ENCODE measurements at regions not wholly inside any gene's neighbourhood (a gene's known extent, or its start where the extent isn't known, plus 50 kb on each side); places are given as distances from the start of the nearest gene placed in this dataset.

DNA sequence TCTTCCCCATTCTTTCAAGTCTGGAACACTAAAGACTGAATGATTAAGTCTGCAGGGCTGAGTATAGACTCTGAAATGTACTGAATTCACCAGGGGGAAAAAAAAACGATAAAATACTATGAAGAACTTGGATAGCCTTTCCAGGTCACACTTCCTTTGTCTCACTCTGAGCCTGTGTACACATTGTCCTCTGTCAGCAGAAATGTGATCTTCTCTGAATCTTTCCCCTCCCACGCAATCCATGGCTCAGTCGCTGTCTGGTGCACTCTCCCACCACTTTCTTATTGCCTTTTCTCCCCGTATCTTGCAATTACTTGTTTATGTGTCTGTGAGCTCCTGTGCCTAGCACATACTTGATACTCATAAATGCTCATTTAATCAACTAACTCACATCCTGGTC, 212.6 kb upstream of the RSPO3 start:
- no peak for DNase-seq (ENCODE audit: low read depth, low spot score)

DNA sequence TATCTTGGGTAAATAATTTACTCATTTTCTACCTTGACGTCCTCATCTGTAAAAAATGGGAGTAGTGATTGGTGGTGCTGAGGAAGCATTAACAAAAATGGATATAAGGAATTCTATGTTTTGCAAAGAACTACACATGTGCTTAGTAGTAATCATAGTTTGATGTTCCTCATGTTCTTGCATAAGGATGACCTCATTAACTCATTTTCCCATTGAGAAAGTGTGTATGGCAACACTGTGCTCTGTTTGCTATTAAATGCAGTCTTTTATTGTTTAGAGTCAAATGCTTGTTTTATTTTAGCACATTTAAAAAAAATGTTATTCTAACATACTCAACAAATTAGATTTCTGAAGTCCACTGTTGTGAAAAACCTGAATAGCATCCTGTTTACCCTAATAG, 211.2 kb upstream of the RSPO3 start:
- DNase-seq (ENCODE audit: low read depth, low spot score): no peak

DNA sequence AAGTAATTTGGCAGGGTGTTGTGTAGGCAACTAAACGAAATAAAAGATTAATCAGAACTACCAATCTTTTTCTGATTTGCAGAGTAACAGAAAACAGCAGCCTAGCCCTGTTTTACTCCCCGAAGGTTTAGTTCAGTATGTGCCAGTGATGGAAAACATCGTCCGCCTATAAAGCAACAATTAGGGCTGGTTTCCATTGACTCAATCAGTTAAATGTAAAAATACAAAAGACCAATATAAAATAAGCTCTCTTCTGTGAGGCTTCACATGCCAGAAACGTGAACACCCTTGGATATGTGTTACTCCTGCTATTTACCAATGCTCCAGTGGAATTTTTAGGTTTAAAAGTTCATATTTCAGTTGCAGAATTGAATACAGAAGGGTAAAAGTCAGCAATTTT, 210.5 kb upstream of the RSPO3 start:
- no peak for DNase-seq (ENCODE audit: low read depth, low spot score)

DNA sequence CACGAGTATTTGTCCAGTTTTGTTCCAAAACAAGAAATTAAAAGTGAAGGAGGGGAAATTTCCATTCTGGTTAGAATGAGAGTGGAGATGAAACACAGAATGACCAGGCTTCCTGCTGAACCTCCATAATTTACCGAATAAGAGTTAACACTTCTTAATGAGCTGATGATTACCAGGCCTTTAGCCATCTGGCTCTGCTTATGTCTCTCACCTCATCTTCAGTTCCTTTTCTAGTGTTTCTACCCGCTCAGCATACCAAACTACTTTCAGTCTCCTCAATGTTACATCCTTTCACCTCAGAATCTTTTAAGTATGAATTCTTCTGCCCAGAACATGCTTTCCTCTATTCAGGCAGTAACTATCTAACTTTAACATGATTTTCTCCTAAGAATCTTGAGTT, 209.0 kb upstream of the RSPO3 start:
- no peak for DNase-seq (ENCODE audit: low read depth, low spot score)

DNA sequence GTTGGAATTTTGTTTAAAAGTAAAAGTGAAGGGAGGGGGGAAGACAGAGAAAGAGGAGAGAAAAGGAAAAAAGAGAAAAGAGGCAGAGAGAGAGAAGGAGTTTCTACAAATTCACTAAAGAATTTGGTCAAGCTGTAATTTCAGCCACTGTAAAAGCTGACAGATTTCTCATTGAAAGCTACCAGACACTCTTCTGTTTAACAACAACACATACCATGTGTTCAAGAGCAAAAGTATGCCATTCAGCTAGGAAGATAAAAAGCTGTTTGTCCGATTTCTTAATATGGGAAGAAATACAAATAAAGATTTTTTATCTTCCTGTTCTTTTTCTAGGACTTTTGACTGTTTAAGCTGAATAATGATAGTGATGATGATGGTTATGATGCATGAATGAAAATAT, 204.8 kb upstream of the RSPO3 start:
- no peak for DNase-seq (ENCODE audit: low read depth, low spot score)

DNA sequence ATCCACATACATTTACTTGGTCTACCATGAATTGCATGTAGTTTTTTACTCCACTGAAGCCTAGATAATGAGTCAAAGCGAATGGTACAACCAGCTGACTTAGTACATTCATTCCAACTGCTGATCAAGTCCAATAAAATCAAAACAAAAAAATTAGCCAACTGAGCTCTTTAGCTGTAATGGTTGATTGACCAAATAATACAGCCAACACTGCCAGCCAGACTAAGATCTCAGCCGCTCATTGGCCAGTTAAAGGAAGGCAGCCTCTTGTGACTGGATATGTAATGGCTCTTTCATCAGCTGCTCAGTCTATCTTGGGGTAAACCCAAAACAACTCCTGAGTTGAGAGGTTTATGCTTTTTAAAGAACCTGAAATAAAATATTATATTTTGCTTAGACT, 204.3 kb upstream of the RSPO3 start:
- no peak for DNase-seq (ENCODE audit: low read depth, low spot score)

DNA sequence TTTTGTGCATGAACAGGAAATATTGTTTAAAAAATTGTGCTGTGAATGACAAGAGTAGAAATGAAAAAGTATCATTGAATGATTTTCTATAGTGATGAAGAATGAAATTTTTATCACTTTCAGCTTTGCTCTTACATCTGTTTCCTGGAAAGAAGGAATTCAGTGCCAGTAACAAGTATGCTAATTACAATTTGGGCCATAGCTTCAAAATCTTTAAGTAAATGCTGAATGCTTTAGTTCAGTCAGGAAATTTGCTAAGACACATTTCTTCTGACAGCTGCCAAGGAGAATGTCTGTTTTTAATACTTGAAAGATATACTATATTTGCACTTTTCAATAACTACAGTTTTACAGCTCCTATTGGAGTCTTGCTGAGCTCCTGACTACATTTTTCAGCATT, 203.7 kb upstream of the RSPO3 start:
- DNase-seq (ENCODE audit: low read depth, low spot score): no peak

DNA sequence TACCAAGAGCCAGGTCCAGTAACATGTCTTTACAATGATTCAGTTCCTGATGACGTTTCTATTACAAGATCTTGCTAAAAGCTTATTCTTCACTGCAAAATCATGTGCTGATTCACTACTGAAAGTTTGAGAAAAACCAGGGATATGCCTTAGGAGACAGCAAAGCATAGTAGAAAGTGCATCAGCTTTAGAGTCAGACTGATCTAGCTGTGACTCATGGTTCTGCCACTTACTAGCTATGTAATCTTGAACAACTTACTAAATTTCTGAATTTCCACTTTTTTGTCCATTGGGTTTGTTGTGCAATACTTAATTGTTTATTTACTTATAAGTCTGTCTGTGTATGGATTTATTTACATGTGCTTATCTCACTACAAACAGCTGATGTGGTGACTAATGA, 198.5 kb upstream of the RSPO3 start:
- DNase-seq (ENCODE audit: low read depth, low spot score): no peak

DNA sequence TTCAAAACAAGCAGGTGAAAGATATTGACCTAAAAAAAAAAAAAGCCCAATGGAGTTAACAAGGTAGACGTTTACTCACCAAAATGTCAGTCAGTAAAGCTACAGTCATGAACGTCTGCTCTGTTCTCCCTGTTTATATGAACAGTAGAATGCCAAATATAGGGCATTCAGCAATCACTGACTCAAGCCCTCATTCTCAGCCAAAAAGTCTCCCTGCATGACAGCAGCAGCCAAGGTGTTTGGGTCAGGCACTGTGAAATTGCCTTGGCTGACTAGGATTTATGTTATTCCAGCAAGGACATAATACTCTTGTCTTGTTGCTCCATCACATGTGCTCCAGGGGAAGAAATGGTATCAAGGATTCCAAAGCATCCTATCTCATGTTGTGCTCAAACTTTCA, 194.7 kb upstream of the RSPO3 start:
- DNase-seq (ENCODE audit: low read depth, low spot score): no peak

DNA sequence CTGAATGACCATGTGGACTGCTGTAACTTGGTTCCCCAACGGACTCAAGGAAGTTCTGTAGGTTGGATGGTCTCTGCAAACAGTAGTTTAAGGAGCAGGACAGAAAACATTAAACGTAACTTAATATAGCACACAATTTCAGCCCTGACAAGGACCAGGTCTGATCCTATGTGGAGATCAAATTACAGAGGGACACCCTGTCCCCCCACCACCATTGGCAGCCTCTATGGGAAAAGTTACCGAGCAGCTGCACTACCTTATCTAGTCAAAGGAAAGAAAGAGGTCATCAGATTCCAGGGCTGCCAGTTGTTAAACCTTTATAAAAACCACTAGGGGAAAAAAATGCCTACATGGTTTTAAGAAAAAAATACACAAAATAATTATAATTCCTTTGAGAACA, 191.5 kb upstream of the RSPO3 start:
- DNase-seq (ENCODE audit: low read depth, low spot score): no peak

DNA sequence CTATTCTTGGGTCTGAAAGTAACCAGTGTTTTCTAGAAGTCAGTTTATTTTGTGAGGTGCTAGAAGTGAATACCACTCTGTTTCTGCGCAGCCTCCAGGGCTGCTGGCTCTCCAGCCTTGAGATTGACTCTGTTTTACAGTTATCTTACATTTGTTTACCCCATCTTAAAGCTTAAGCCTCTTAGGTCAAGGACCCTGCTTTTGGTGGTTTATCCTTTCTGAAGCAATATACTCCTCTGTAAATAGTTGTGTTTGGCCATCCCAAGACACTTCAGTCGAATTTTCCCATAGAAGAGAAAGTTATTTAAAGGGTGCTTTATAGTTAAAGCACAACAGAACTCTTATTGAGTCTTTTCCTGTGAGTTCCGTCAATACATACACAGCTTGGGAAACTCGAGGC, 190.6 kb upstream of the RSPO3 start:
- no peak for DNase-seq (ENCODE audit: low read depth, low spot score)

DNA sequence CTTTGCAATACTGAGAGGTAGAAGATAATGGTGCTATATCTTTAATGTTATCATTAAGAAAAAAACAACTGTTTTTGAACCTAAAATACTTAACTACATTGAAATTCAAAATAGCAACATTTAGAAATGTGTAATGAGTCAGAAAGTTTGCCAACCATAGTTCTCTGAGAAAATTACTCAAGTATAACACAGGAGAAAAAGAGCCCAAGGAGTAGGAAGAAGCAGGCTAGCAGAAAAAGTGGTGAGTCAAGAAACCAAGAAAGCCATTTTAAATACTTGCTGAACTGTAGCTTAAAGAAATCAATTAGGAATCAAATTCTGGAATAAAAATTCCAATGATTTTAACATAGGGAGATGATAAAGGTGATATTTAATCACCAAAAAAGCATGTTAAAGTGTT, 181.0 kb upstream of the RSPO3 start:
- DNase-seq (ENCODE audit: low read depth, low spot score): no peak

DNA sequence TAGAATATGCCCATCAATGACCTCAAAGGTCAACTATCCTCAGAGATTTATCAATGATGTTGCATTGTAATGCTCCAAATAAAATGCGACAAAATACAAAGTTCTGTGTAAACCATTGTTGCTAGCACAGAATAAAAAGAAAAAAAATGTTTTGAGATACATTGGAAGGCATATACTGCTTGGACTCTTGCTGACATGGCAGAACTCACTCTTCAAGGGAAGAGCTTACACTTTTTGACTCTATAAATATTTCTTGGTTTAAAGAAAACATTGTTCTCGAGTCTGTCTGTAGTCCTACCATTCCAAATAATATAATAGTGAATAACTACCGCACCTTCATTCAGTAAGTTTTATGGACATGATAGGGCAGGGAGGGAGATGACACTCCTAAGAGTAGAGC, 178.7 kb upstream of the RSPO3 start:
- DNase-seq (ENCODE audit: low read depth, low spot score): no peak

DNA sequence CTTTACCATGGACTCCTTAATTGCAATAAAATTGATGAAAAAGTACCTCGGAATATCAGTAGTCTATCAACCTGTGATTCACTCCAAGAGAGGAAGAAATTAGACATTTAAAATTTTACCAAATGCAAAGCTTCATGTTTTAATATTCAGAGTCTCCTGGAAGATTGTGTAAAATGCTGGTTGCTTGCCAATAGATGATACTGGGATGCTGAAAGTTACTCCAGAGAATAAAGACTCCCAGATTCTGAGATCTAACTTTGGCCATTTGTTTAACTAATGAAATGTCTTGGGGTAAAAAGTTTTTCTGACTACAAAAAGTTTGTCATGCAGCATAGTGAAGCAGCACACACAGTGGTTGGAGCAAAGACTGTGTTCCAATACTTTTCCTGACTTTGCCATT, 176.7 kb upstream of the RSPO3 start:
- DNase-seq (ENCODE audit: low read depth, low spot score): no peak

DNA sequence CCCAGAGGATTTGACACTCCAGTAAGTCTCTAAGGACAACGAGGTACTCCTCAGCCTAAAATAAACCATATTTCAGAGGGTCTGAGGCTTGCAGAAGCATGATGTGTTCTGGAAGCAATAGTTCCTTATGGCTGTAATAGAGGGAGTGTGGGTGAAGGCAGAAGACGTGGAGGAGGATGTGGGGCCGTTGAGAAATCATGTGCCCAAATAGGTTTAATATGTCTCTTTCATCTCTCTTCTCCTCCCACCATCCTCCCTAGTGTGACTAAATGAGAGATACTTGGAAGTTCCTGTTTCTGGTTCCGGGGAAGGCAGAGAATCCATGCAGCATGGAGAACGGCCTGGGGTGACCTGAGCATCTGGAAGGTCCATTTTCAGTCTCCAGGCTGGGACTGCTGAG, 174.0 kb upstream of the RSPO3 start:
- no peak for DNase-seq (ENCODE audit: low read depth, low spot score)

DNA sequence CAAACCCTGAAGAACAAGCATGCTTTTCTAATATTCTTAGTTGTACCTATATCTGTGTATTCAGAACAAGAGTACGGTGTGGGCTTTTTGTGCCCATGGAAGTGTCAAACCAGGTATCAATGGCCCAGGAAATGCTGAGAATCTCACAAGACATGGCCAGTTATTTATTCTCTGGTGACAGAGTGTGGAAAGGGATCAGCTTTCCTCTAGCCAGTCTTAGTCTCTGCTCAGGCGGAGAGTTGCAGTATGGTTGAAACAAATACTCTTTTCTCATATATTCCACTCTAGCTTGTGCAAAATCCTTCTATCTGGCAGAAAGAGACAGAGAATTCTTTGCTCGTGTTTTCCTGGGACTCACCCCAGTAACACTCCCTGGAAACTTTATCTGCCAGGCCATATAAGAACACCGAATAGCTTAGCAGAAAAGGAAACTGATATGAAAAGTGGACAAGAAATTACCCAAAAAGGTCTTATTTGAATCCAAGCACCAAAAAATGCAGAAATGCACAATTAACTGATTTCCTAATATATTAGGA, 173.3 kb upstream of the RSPO3 start:
- DNase-seq (ENCODE audit: low read depth, low spot score): no peak

DNA sequence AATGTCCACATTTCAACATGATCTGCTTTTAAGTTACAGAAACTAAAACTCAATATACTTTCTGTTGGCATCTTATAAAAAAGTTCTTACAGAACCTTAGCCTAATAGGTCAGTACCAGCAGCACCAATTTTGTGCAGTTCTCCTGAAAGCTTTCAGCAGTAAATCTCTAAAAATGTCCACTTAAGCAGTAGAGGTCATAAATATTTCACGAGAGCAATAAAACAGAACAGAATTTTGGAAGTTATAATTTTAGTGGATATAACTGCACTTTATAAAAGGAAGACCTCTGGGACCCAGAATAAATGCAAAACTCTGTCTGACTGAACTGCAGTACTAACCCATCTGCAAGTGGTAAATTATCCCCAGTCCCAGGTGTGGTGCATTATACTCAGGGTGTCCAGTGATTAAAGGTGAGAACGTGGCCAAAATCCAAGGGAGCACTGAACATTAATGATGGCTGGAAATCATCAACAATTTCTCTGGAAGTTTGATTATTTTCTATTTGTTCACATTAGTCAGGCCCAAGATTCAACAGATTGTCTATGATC, 172.6 kb upstream of the RSPO3 start:
- DNase-seq (ENCODE audit: low read depth, low spot score): no peak

DNA sequence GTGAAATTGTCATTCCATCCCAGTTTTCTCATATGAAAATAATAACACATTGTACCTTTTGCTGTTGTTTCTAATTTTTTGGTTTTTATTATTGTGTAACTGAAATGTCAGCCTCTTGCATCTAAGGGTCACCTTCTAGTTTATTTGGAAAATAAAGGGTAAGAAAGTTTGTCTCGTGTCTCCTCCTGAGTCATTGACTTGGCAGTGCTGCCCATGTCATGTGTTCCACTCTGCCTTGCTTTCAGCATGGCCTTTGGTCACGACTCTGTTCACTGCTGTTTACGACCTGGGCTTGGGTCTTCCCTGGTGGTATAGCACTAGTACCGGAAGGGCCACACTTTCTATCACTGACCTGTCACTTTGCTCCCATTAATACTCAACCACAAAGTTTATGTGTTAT, 171.4 kb upstream of the RSPO3 start:
- DNase-seq (ENCODE audit: low read depth, low spot score): no peak

DNA sequence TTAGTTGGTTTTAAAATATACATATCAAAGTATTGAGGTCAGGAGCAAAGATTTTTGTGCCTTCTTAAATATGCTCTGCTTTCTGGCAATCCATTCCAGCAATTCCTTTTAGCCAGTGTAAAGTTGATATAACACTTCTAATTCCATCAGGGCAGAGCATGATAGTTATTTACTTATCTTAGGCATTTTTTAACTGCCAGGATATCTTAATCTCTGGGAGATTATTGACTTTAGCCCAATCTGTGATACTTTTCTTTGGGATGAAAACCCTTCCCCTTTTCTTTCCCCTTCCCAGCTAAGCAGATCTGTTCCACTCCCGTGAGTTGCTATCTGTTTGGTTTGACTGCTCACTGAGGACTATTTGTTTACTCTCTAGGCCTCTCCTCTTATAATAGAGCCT, 168.7 kb upstream of the RSPO3 start:
- no peak for DNase-seq (ENCODE audit: low read depth, low spot score)

DNA sequence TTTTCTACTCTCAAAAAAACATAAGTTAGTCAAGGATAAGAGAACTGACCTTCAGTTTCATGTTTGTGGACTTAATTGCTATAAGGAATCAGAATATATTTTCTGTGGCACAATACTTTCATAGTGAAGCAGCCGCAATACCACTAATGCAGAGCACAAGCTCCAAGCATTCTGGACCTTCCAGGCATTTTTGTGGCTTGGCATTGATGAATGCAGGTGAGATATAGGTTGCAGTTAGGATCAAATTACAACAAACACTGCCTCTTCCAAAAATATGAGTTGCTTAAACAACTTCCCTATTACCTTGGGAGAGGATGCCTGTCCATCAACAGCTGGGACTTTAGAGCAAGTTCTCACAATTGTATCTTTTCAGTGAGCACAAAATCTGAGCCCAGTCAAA, 162.8 kb upstream of the RSPO3 start:
- no peak for DNase-seq (ENCODE audit: low read depth, low spot score)

DNA sequence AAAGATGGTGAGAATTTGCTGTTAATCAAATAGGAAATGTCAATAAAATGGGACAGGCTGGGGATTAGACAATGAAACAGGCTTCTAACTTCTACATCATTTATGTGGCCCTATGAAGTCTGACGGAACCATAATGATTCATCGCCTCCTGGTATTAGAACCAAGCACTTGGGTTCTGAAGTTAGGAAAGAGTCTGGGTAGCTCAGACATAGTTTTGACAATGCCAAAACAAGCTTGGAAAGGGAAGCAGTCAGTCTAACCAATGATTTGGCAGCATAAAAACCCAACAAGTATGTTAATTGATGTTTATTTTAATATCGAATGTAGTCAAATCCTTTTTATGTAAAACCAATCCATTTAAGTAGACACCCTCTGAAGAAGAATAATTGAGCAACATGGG, 160.8 kb upstream of the RSPO3 start:
- DNase-seq (ENCODE audit: low read depth, low spot score): no peak

DNA sequence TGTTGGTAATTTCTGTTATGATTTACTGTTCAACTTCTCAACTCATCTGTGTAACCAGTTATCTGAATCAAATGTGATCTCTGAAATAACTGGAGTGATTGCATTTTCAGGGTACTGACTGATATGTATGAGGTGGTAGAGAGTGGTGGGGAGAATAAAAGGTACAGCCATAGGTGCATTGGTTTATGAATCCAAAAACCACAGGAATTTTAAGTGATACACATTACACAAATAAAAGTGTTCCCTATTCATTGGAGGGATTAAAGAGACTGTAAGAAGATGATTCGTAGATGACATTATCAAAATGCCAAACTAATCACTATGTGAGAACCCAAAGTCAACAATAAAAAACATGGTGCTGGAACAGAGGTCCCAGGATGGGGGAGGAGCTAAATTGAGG, 158.7 kb upstream of the RSPO3 start:
- DNase-seq (ENCODE audit: low read depth, low spot score): no peak

DNA sequence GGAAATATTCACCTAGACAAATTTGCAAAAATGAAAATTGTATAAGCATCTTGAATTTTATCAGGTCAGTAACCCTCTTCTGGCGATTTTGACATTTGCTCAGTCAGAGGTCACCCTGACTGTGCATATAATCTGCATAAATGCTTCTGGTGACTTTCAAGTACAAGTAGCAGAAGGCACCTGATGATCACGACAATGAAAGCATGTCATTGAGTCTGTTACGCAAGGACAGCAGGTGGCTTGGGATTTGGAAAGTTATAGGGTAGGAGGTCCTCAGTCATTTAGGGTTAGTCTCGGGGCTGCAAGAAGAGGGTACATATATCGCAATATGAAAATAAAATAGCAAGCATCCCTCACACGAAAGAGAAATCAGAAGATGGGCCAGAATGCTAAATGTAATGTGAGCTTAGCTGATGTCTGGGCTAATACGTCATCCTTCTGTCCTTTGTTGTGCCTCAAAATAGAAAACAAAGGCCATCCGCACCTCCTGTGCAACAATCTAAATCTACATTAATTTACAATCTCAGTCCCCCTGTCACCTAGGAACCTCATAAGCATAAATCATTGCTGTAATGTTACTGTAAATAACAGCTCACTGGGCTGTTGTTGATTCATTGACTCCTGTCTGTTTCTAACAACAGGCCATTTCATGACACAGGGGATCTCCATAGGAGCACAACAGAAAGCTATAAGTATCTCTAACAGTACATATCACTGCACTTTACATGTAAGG, 155.2 kb upstream of the RSPO3 start:
- no peak for DNase-seq (ENCODE audit: low read depth, low spot score)

Data from ELF-1 (cell line).